IPS-18a (cell line): ENCODE measurements at regions not wholly inside any gene's neighbourhood (a gene's known extent, or its start where the extent isn't known, plus 50 kb on each side); places are given as distances from the start of the nearest gene placed in this dataset.

Experiments
- H3K27ac ChIP-seq: one replicate; pipeline ENCODE4 v1.5.1; 2013; ENCODE audit warnings: low read length
- H3K27me3 ChIP-seq: one replicate; pipeline ENCODE4 v1.6.1; 2013; ENCODE audit warnings: mild to moderate bottlenecking, low read length; ENCODE audit not compliant: control insufficient read depth, insufficient read depth
- H3K36me3 ChIP-seq: one replicate; pipeline ENCODE4 v1.6.1; 2013; ENCODE audit warnings: low read depth, low read length; ENCODE audit not compliant: control insufficient read depth
- H3K4me1 ChIP-seq: one replicate; pipeline ENCODE4 v1.6.1; 2013; ENCODE audit warnings: low read depth, low read length; ENCODE audit not compliant: control insufficient read depth
- H3K4me3 ChIP-seq: one replicate; pipeline ENCODE4 v1.5.1; 2013; ENCODE audit warnings: low read length
- H3K9ac ChIP-seq: one replicate; pipeline ENCODE4 v1.6.1; 2013; ENCODE audit warnings: mild to moderate bottlenecking, low read length, moderate library complexity
- H3K9me3 ChIP-seq: one replicate; pipeline ENCODE4 v1.6.1; 2013; ENCODE audit warnings: low read depth, low read length; ENCODE audit not compliant: control insufficient read depth

DNA sequence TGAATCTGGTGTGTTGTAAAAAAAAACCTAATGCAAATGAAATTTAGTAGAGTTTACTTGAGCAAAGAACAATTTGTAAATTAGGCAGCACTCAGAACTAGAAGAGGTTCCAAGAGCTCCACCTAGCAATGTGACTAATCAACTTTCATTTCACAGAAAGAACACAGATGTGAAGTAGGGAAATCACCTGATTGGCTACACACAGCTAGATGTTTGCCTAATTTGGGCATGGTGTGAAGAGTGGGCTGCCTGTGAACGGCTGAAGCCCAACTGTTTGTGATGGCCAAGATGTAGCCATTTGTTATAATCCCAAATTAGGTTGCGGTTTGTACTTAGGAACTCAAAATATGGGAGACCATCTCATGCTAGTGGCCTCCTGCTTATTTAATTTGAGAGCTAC, 724.4 kb upstream of the SLITRK5 start:
- no peaks in the 10 kb centered on the region for H3K27me3 ChIP-seq
- H3K9ac ChIP-seq, result no peak overlapping the region
- no peak overlapping the region for H3K27ac ChIP-seq
- H3K4me3 ChIP-seq, result no peak overlapping the region
- no peaks in the 10 kb centered on the region for H3K4me1 ChIP-seq
- H3K36me3 ChIP-seq, result no peaks in the 10 kb centered on the region
- H3K9me3 ChIP-seq, result no peaks in the 10 kb centered on the region

DNA sequence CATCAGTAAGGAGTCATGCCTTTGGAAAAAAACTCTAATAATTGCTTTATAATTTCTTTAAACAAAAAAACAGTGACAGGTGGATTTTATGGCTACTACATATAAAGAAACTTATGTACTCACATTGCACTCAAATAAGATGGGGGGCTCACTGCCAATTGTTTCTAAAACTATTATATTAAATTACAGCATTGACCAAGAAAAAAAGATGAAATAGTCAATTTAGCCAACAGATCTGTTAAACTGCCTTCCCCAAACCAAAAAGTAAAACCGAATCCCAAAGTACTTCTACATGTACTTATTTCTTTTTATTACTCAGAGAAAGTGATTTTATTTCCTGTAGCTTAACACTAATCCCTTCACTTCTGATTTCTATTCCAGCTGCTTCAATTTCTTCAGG, 716.8 kb upstream of the SLITRK5 start:
- no peaks in the 10 kb centered on the region for H3K9me3 ChIP-seq
- H3K9ac ChIP-seq, result no peak overlapping the region
- no peak overlapping the region for H3K27ac ChIP-seq
- no peak overlapping the region for H3K4me3 ChIP-seq
- no peaks in the 10 kb centered on the region for H3K4me1 ChIP-seq
- no peaks in the 10 kb centered on the region for H3K27me3 ChIP-seq
- no peaks in the 10 kb centered on the region for H3K36me3 ChIP-seq

DNA sequence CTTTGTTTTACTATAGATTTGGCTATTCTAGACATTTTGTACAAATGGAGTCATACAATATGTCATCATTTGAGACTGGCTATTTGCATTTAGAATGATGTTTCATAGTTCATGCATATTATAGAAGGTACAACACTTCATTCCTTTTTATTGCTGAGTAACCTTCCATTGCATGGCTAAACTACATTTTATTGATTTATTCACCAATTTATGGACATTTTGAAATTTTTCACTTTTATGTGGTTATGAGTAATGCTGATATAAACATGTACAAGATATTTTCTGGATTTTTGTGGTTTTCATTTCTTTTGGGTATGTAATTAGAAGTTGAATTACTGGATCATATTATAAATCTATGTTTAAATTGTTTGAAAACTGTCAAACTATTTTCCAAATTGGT, 710.3 kb upstream of the SLITRK5 start:
- Histone ChIP-seq H3K27me3 (no peaks in the 10 kb centered on the region), H3K9me3 (no peaks in the 10 kb centered on the region), H3K27ac (no peak overlapping the region), H3K4me3 (no peak overlapping the region), H3K4me1 (no peaks in the 10 kb centered on the region), H3K36me3 (no peaks in the 10 kb centered on the region), H3K9ac (no peak overlapping the region)

DNA sequence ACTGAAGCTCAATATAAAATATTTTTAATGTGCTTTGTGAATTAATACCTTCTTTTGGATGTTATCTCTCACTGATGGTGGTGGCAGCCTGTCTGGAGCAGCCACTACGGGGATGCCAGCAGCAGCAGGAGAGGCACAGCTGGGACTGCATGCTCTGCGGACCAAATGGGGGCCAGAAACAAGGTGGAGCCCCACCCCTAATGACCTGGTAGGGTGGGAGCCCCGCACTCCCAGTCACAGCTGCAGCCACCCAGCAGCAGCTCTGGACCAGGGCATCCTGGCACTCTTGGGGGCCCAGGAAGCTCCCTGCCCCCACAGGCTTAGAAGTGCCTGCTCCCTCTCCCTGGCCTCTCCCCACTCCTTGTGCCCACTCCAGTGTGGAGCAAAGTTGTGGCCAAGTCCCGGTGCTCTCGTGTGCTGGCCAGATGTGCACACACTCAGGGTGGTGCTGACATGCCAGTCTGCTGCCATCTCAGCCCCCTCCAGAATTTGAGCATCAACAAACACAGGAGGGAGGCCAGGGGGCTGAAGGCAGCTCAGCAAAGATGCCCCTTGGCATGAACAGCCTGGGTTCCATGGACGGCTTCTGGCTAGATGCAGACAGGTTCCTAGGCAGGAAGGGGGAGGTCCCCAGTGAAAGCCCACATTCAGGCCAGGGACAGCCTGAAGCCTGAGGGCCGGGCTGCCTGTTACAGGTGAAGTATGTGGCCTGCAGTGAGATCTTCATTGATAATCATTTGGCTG, 696.7 kb upstream of the SLITRK5 start:
- Histone ChIP-seq H3K9ac (no peak overlapping the region), H3K9me3 (no peaks in the 10 kb centered on the region), H3K27me3 (no peaks in the 10 kb centered on the region), H3K4me1 (no peaks in the 10 kb centered on the region), H3K36me3 (no peaks in the 10 kb centered on the region), H3K4me3 (no peak overlapping the region), H3K27ac (no peak overlapping the region)

DNA sequence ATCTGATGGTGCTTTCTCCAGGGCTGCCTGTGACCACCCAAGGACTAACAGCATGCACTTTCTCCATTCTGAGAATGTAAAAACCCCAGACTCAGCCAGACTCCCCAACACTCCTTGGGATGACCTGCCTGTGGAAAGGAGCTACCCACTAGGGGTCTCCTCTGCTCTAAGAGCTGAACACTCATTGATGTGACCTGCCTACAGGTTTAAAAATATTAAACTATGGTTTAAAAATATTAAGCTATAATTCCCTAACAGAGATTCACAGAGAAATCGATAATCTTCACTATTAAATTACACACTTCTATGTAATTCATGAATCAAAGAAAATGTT, 696.2 kb upstream of the SLITRK5 start:
- Histone ChIP-seq H3K36me3 (no peaks in the 10 kb centered on the region), H3K4me3 (no peak overlapping the region), H3K27ac (no peak overlapping the region), H3K4me1 (no peaks in the 10 kb centered on the region), H3K27me3 (no peaks in the 10 kb centered on the region), H3K9ac (no peak overlapping the region), H3K9me3 (no peaks in the 10 kb centered on the region)

DNA sequence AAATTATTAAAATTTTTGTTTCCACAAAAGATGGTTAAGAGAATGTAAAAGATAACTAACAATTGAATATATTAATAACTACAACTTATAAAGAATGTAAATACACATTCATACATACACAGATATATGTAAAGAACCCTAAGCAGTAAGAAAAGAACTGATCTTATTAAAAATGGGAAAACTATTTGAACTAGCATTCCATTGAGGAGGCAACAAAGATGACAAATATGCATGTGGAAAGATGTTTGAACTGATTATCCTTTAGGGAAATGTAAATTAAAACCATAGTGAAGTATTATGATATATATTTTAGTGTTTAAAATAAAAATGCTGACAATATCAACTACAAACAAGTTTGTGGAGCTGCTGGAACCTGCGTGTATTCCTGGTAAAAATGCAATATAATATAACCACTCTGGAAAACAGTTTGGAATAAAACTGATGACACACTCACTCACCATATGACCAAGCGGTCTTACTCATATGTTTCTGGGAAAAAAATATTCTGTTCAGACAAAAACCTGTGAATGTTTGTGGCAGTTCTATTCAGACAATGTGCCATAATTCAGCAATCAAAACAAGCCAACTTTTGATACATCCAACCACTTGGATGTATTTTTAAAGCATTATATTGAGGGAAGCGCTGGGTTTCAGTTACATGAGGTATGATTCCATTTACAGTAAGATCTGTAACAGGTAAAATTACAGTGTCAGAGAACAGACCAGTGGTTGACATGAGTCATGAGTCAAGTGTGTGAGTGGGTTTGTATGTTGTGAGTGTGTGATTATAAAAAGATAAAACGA, 694.4 kb upstream of the SLITRK5 start:
- Histone ChIP-seq H3K36me3 (no peaks in the 10 kb centered on the region), H3K9ac (no peak overlapping the region), H3K4me3 (no peak overlapping the region), H3K4me1 (no peaks in the 10 kb centered on the region), H3K27ac (no peak overlapping the region), H3K27me3 (no peaks in the 10 kb centered on the region), H3K9me3 (no peaks in the 10 kb centered on the region)

DNA sequence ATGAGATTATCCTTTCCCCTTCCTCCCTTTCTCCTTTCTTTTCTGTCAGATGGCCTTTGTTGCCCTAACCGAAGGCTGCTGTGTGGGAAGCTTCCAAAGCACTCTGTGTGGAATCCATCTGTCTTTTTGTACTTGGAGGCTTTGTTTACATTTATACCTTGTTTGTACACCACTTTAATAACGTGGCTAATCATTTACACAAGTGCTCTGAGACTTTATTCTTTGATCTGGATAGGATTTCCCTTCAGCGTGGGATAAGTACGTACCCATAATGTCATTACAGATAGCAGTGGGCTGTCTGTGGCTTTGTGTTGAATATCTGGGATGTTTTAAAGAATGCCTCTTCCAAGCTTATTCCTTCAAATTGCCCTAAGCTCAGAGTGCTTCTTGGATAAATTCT, 684.7 kb upstream of the SLITRK5 start:
- Histone ChIP-seq H3K27me3 (no peaks in the 10 kb centered on the region), H3K36me3 (no peaks in the 10 kb centered on the region), H3K4me3 (no peak overlapping the region), H3K9me3 (no peaks in the 10 kb centered on the region), H3K9ac (no peak overlapping the region), H3K4me1 (no peaks in the 10 kb centered on the region), H3K27ac (no peak overlapping the region)

DNA sequence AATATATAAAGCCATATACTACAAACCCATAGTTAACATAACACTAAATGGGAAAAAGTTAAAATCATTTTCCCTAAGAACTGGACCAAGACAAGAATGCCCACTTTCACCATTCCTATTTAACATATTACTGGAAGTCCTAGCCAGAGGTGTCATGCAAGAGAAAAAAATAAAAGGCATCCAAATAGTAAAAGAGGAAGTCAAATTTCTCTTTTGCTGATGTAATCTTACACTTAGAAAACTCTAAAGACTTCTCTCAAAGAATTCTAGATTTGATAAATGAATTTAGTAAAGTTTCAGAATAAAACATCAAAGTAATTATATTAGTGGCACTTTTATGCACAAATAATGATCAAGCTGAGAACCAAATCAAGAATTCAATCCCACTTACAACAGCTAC, 678.9 kb upstream of the SLITRK5 start:
- Histone ChIP-seq H3K36me3 (no peaks in the 10 kb centered on the region), H3K27me3 (no peaks in the 10 kb centered on the region), H3K9ac (no peak overlapping the region), H3K9me3 (no peaks in the 10 kb centered on the region), H3K4me3 (no peak overlapping the region), H3K27ac (no peak overlapping the region), H3K4me1 (no peaks in the 10 kb centered on the region)

DNA sequence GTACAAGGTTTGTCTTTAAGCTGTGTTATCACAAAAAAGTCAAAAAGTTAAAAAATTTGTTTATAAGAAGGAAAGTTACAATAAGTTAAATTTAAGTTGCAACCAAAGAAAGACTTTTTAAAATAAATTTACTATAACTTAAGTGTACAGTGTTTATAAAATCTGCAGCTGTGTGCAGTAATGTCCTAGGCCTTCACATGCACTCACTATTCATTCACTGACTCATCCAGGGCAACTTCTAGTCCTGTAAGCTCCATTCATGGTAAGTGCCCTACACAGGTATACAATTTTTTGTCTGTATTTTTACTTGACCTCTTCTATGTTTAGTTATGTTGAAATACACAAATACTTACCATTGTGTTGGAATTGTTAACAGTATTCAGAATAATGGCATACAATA, 667.9 kb upstream of the SLITRK5 start:
- Histone ChIP-seq H3K27me3 (no peaks in the 10 kb centered on the region), H3K9ac (no peak overlapping the region)

DNA sequence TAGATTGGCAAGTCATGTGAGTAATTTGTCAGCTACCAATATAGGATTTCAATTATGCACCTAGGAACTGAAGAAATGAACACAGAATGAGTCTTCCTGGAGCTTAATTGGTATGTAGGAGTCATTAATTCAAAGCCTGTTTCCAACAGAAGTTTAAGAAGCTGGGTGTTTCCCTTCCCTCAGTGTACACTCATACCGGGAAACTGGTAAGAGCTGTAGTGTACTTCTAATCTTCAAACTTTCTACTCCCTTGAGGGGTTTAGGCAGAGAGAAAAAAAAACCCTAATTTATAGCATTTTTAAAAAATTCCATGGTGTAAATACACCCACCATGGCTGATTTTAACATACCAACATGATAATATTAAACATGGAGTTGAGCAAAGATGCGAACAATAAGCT, 665.7 kb upstream of the SLITRK5 start:
- H3K4me1 ChIP-seq, result no peaks in the 10 kb centered on the region
- no peak overlapping the region for H3K27ac ChIP-seq
- H3K9me3 ChIP-seq, result peaks cover 9% of the 10 kb centered on the region

More for the DNA sequence above, 667.9 kb upstream of the SLITRK5 start:
- no peaks in the 10 kb centered on the region for H3K36me3 ChIP-seq
- no peaks in the 10 kb centered on the region for H3K9me3 ChIP-seq
- no peaks in the 10 kb centered on the region for H3K4me1 ChIP-seq
- H3K4me3 ChIP-seq, result no peak overlapping the region
- H3K27ac ChIP-seq, result no peak overlapping the region

DNA sequence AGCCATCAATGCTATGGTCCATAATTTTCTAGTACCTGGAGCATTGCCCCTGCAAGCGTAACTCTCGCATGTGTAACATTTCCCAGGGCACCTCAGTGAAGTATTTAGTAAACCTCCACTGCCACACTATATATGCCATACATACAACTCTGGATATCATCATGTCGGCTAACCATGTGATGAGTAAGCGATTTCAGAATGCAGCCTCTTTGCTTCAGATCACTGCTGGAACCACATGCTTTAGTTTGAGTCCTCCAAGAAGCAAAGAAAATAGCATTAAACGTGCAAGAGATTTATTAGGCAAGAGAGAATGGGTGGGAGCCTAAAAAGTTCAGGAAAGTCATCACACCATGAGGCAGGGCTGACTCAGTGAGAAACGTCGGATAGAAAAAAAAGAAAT, 635.6 kb upstream of the SLITRK5 start:
- Histone ChIP-seq H3K36me3 (no peaks in the 10 kb centered on the region), H3K27me3 (no peaks in the 10 kb centered on the region), H3K9ac (no peak overlapping the region), H3K4me1 (no peaks in the 10 kb centered on the region), H3K27ac (no peak overlapping the region), H3K9me3 (no peaks in the 10 kb centered on the region), H3K4me3 (no peak overlapping the region)

More for the DNA sequence above, 665.7 kb upstream of the SLITRK5 start:
- H3K27me3 ChIP-seq, result no peaks in the 10 kb centered on the region
- H3K36me3 ChIP-seq, result no peaks in the 10 kb centered on the region
- no peak overlapping the region for H3K4me3 ChIP-seq
- no peak overlapping the region for H3K9ac ChIP-seq

DNA sequence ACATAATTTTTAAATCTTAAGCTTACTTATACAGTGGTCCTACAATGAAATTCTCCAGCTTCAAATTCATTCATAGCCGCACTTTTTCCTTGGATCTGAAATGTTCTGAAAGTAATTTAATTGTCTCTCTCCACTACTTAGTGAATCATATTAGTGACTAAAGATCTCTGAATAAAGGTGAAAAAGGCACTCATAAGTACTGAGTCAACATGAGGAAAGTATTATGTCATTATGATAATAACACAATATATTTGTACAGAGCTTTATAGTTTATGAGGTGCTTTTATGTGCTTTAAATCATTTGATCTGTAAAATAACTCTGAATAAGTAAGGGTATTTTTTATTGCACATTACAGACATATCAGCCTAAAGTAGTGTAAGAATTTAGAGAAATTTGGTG, 628.2 kb upstream of the SLITRK5 start:
- Histone ChIP-seq H3K27me3 (no peaks in the 10 kb centered on the region), H3K9ac (no peak overlapping the region), H3K36me3 (no peaks in the 10 kb centered on the region), H3K4me1 (no peaks in the 10 kb centered on the region), H3K4me3 (no peak overlapping the region), H3K9me3 (no peaks in the 10 kb centered on the region), H3K27ac (no peak overlapping the region)
